ENCODE measurements at regions not wholly inside any gene's neighbourhood (a gene's known extent, or its start where the extent isn't known, plus 50 kb on each side); places are given as distances from the start of the nearest gene placed in this dataset.

DNA sequence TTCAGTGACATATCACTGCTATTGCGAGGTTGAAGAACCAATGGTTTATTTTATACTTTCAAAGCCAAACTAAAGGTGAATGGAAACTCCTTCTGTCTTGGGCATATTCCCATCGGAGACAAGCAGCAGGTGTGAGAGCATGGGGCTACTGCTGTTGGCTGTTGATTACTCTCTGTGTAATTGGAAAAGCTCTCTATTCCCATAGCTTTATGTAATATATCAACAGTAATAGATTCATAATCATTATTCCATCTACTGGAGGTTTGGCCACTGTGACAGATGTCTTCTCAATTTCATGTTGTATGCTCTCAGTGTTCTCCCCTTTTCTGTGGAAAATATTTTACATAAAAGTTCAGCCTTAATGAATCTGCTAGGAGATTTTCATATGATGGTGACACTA, 352.0 kb downstream of the BTG1 start:
- no peak for DNase-seq (ENCODE audit: low spot score)

- DNase-seq (ENCODE audit: low spot score) = no peak
Measured at GRCh38 chr12:91792597-91792996, 353.0 kb downstream of the BTG1 start.

DNA sequence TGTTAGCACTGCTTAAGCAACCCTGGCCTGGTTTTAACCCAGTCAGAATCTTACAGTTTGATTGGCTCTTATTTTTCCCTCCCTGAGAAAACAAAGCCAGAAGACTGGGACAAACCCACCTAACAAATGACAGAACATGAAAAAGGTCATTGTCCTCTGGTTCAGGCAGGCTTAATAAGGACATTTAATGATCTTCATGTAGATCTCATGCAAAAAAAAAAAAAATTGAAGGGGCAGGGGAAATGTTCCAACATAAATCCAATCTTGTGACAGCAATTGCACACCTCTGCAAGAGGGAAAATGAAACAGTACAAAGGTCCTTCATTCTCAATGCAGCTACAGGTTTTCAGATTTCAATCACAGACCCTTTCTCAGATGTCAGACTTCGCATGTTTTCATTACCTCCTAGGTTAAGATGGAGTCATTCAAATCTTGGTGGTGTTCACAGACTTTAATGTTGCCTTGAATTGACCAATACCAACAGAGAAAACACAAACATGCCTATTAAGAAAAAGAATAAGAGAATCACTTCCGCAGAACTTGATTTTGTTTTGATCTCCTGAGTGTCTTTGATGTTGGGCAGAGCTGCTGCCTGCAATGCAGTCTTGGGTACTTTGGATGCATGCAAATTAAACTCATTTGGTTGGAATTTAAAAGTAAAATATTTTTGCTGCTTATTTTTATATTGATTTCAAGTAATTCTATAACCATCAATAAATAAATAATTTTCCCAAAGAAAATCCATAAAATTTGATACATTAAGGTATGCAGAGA, 359.0 kb downstream of the BTG1 start:
- no peak for DNase-seq (ENCODE audit: low spot score)

GRCh38 chr12:91785655-91786498, 359.8 kb downstream of the BTG1 start:
- no peak for DNase-seq (ENCODE audit: low spot score)

DNA sequence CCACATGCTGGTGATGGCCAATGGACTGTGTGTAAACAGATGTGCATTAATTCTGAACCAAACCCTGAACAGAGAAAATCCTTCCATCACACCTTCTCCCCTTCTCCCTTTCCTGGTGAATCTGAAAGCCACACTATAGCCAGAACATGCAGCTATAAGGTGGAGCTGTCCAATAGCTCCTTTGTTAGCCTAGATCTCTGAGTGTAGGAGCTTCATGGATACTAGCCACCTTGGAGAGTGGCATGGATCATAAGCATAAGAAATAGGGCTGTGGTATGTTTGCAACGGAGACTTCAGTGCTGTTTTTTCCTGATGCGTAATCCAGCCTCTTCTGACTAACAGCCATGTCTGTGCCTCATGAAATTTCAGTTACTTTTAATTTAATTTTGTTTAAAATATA, 364.5 kb downstream of the BTG1 start:
- no peak for DNase-seq (ENCODE audit: low spot score)

DNA sequence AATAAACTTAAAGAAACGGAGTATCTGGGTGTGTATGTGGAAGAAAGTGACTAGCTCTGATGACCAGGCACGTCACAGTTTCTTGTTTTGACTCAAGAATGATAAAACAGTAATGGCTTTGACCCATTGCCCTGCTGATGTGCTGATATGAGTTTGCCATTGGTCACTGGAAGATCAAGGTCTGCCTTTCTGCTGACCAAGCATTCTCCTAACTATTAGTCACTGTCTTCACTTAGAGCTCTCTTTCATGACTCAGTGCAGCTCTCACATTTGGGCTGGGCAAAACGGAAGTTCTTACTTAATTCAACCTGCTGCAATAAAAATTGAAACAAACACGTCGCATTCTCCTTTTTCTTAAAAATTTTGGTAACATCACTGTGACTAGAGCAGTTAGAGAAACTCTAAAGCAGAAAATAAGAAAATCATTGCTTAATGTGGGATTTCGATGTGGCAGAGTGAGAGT, 366.7 kb downstream of the BTG1 start:
- no peak for DNase-seq (ENCODE audit: low spot score)

- DNase-seq (ENCODE audit: low spot score) = peak; percentile 35
Measured at GRCh38 chr12:91778091-91778832, 367.4 kb downstream of the BTG1 start.

DNA sequence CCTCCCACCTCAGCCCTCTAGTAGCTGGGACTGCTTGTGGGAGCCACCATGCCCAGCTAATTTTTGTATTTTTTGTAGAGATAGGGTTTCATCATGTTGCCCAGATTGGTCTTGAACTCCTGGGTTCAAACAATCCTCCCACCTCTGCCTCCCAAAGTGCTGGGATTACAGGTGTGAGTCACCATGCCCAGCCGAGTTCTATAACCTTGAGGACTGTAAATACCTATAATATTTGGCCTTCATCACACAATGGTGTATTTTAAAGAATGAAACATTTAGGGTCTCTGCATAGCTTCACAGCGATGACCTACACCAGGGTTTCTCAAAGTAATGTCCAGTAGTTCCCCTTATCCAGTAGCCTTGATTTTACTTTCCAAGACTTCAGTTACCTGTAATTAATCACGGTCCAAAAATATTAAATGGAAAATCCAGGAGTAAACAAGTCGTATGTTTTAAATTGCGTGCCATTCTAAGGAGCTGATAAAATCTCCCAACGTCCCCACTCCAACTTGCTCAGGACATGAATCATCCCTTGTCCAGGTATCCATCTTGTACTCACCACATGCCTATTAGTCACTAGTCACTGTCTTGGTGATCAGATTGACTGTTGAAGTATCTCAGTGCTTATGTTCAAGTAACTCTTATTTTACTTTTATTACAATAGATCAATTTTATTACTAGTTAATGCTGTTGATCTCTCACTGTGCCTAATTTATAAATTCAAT, 368.2 kb downstream of the BTG1 start:
- no peak for DNase-seq (ENCODE audit: low spot score)

DNA sequence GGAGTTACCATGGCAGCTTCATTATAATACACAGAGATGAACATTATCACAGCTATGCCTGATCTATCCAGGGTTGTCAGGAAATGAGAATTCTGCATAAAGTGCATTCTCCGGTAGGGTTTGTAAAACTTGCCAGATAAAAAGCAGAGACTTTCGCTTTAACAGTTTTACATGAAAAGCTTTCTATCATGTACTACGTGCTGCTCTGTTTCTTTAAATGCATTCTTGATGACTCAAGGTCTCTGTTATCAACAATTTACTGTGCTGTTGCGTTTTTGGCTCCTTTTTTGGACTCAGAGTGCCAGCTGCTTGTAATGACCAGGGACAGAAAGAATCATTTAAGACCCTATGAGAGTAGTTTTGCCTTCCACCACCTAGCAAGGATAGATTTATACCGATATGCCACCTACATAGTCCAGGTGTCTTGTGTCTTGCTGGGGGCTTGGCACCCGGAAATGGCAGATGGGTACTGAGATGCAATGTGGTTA, 371.2 kb downstream of the BTG1 start:
- DNase-seq (ENCODE audit: low spot score) = peak; percentile 72

GRCh38 chr12:91773749-91774429, 371.8 kb downstream of the BTG1 start:
- DNase-seq (ENCODE audit: low spot score) = no peak

- no peak for DNase-seq (ENCODE audit: low spot score)
Measured at GRCh38 chr12:91772411-91772810, 373.2 kb downstream of the BTG1 start.

DNA sequence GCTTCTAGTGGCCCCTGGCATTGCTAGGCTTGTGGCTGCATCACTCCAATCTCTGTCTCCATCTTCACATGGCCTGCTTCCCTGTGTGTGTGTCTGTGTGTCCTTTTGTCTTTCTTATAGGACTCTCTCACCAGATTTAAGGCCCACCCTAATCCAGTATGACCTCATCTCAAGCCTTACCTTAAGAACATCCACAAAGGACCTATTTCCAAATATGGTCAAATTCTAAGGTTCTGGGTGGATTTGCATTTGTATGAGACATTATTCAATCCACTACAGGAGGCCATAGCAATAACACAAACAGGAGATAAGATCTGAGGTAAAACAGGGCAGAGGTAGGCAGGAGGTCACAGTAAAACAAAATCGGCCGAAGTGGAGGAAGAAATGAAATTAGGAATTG, 375.9 kb downstream of the BTG1 start:
- DNase-seq (ENCODE audit: low spot score) = no peak

GRCh38 chr12:91767237-91767636, 378.4 kb downstream of the BTG1 start:
- DNase-seq (ENCODE audit: low spot score) = no peak

GRCh38 chr12:91766454-91766853, 379.2 kb downstream of the BTG1 start:
- no peak for DNase-seq (ENCODE audit: low spot score)

- peak; percentile 46 for DNase-seq (ENCODE audit: low spot score)
Measured at GRCh38 chr12:91763654-91764370, 381.8 kb downstream of the BTG1 start.

- no peak for DNase-seq (ENCODE audit: low spot score)
Measured at GRCh38 chr12:91753649-91754048, 392.0 kb downstream of the BTG1 start.

DNA sequence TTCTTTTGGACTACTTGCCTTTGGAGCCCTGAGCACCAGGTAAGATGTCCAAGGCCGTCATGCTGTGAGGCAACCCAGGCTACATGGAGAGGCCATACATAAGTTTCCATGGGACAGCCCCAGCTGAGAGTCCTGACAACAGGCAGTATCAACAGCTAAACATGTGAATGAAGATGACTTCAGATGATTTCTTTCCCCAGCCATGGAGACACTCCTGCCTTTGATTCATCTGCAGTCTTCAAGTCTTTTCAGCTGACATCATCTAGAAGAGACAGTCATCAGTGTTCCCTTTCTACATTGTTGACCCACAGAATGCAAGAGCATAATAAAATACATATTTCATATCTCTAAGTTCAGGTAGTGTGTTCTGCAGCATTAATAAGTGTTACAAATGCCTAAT, 398.7 kb downstream of the BTG1 start:
- DNase-seq (ENCODE audit: low spot score) = no peak

DNA sequence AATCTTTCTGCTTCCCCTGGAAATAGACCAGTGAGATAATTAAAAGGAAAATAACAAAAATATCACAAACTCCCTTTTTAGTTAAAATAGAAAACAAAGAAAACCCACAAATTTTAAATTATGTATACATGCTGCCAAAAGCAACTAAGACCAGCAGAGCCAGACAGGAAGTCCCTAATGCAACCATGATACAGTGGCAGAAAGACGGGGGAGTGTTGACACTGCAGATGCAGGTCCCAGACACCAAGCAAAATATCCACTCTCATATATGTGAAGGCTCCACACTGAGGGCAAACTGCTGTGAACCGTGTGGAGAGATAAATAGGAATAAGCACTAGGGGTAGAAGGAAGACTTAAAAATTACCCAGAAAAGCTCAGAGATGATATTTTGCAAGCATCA, 401.0 kb downstream of the BTG1 start:
- DNase-seq (ENCODE audit: low spot score) = peak; percentile 27

DNA sequence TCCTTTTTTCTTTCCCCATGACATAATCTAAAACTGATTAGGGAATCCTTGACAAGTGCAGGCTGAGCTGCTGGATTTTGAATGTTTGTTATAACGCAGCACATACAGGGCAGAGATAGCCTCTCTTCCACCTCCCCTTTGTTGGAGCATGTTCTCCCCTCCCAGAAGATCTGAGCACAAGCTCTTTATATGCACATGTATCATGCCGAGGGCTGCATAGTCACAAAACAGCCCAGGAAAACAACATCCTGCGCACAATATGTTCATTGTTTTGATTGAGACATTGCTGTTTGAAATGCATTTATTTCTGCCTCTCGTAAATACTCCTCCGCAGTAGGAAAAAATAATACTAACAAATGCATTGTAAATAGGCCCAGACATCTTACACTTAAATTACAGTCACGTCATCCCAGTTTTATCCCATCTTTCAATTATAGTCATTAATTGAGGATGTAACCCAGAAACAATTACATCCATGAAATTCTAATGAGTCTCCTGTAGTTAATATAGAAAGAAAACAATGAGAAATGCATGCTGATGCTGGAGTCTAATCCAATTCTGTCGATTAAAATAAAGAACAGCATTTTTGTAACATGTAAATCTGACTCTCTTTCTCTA, 401.8 kb downstream of the BTG1 start:
- DNase-seq (ENCODE audit: low spot score) = peak; percentile 38

DNA sequence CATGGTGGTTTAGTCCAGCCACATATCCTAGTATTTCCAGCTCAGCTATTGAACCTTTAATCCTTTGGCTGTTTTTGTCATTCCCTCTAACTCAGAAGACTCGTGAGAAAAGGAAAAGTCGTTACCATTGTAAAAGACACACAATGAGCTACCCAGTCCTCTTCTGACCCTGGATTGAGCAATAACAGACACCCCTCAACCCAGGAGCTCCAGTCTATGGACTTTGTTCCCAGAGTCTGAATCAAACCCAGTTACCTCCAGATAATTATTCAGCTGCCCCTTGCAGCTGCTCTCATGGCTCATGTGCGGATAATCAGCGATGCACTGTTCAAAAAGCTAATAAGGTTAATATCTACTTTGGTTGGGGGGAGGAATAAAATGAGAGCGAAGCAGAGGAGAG, 402.4 kb downstream of the BTG1 start:
- DNase-seq (ENCODE audit: low spot score) = no peak
